Loucy (cell line): ENCODE measurements at regions not wholly inside any gene's neighbourhood (a gene's known extent, or its start where the extent isn't known, plus 50 kb on each side); places are given as distances from the start of the nearest gene placed in this dataset.

Experiments
- CTCF ChIP-seq: fragments of 200-600 bp; sonication (generic); conservative IDR thresholded peaks from 2 replicates; pipeline ENCODE4 v1.5.1; 2014; ENCODE audit warnings: mild to moderate bottlenecking, antibody characterized with exemption, low read length
- EZH2phosphoT487 ChIP-seq: fragments of 200-600 bp; IDR thresholded peaks from 2 replicates; pipeline ENCODE4 v1.6.1; 2018; ENCODE audit warnings: antibody characterized with exemption, mild to moderate bottlenecking, moderate library complexity, borderline replicate concordance

DNA sequence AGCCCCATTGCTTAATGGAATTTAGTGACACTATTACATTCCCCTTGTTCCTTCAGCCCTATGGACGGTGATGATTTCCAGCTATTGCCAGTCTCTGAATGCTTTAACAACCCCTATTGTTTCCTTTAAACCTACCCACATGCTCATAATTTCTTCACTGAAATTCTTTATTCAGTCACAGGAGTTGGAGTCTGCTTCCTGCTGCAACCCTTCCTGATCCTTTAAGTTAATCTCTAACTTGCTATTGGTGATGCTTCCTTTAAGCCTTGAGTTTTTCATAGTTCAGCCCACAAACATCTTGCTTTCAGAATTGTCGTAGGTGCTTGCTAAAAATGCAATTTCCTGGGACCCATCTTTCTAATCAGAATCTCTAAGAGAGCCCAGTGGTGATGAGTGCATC lies 66.3 kb upstream of the TNFAIP3 start:
- TF ChIP-seq CTCF (no peak), EZH2phosphoT487 (no peak)
